Hematopoietic multipotent progenitor cell treated with erythropoietin and hydrocortisone succinate and interleukin-3 and kit ligand, for 8 days (in vitro differentiated cells): ENCODE measurements at regions not wholly inside any gene's neighbourhood (a gene's known extent, or its start where the extent isn't known, plus 50 kb on each side); places are given as distances from the start of the nearest gene placed in this dataset.
"Not testable (repeated sequence)": the region's sequence is repeated elsewhere in the genome, so short reads cannot be mapped to it uniquely, and the experiment has no call there.

Experiments used
- DNase-seq: peaks from one replicate; pipeline ENCODE4 v3.0.0-alpha.2; 2015

DNA sequence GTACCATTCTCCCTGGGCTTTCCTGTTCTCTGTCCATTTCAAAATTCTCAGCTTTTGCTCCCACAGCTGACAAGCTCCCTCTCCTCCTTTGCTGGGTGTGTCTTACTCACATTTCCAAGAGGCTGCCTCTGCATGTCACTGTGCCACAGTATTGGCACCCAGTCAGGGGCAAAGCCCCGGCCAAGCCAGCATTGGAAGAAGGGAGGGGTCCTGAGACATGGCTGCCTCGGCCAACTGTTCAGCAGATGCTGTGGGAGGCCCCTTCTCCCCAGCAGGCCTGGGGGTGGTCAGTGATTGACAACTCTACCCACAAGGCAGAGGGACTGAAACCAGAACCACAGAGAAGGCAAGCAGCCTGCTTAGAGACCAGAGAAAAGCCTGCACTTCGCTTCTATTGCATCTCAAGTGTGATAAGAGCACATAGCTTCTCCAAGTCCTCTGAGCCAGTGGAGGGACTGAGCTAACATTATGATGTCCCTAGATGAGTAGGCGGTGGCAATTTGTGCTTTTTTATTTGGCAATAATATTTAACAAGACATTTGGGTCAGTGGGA lies 294.1 kb downstream of the SIPA1L2 start:
- no peak for DNase-seq

DNA sequence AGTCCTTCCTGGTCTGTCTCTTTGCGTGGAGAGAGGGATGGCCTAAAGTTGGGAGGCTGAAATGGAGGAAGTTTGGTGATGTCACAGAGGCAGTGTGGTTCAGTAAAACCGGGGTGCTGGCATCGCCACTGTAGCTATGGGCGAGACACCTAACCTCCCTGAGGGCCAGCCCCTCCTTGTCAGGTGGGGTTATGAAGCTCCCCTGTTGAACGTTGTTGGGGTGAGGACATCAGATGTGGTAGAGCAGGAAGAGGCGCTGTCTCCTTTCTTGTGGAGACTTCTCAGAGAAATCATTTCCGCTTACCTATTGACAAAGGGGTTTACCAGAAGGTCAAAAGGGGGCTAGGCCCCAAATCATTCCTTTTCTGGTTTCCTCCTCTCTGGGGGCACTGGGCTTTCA lies 294.7 kb downstream of the SIPA1L2 start:
- no peak for DNase-seq

DNA sequence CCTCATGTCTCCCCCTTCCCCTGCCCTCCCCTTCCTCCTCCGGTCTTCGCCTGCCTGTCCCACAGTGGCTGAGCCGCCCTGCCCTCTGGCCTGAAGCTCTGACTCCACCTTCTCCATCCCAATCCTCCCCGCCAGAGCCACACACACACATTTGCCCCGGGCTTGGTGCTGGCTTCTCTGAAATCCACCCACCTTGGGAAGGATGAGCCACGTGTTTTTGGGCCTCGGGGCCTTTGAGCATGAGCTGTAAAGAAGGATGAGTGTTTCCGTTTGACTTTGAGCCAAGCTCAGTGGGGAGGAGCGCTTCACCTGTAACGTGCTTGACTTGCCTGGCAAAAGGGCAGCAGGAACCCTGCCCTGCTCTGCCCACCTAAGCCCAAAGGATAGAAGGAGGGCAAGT lies 295.1 kb downstream of the SIPA1L2 start:
- no peak for DNase-seq

DNA sequence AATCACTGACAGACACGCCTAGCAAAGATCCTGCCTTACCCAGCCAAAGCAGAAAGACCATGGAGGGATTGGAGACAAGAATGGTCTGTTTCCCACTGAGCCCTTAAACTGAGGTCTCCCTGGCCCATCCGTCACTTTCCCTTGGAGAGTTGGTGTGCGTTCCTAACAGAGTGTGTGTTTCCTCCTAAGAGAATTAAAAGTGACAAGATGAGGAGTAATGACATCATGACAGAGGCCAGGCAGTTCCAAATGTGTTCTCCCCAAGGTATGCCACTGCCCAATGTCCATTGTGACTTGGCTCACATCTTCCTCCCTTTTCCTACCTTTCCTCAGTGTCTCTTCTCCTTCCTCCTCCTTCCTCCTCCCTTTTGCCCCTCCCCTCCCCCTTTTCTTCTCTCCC lies 295.7 kb downstream of the SIPA1L2 start:
- DNase-seq, result no peak

DNA sequence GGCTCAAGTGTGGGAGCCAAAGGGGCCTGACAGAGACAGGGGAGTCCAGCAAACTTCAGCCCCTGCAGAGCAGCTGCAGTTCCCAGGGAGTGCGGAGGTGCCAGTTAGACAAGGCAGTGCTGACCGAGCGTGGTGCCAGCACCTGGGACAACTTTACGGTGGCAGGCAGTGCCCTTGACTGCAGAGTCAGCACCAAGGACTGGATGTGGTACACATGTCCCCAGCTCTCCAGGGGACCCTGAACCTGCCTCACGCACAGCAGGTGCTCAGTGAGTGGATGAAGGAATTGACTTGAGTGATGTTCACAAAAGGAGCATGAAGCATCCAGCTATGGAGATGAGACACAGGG lies 296.5 kb downstream of the SIPA1L2 start:
- DNase-seq, result no peak

DNA sequence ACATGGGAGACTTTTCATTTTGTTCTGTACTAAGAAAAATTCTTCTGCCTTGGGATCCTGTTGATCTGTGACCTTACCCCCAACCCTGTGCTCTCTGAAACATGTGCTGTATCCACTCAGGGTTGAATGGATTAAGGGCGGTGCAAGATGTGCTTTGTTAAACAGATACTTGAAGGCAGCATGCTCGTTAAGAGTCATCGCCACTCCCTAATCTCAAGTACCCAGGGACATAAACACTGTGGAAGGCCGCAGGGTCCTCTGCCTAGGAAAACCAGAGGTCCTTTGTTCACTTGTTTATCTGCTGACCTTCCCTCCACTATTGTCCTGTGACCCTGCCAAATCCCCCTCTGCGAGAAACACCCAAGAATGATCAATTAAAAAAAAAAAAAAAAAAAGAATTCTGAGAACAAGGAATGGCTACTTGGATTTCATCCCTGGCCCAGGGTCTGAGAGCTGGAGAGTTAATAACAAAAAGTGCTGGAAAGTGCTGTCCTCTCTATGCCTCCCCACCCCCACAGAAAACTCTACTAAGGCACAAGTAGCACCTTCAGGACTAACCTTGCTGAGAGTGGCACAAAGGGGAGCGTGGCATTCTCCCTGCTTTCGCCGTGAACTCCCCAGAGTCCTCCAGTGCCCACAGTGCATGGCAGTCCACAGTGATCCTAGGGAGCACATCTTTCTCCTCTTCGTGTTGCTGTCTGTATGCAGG lies 297.1 kb downstream of the SIPA1L2 start:
- DNase-seq, result not testable (repeated sequence)

DNA sequence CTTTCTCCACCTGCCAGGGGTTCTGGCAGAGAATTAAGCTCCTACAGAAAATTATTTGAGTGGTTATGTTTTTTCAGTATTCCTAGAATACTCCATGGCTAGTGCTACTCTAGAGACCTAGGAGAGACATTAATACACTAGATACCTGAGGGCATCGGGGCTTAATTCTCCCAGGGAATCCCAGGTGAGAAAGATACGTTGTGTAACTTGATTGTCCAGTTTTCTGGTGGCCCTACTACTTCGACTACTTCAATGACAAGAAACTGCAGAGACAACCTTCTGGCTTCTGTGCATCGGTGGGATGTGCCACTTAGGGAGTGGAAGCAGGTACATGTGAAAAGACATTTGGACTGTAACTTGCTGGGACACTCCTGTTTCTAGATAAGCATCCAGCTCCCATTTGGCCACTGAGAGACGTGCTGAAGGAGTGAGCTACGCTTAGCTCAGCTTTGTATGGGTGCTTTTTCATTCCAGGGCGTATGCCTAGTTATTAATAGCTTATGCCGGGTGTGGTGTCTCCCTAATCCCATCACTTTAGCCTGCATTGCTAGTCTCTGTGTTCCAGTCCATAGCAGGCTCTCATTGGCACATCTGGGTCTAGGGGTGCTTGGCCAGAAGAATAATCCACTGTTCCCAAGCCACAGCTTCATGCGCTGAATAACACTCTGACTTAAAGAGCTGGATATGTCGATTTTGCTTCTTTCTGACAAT lies 300.7 kb downstream of the SIPA1L2 start:
- no peak for DNase-seq

DNA sequence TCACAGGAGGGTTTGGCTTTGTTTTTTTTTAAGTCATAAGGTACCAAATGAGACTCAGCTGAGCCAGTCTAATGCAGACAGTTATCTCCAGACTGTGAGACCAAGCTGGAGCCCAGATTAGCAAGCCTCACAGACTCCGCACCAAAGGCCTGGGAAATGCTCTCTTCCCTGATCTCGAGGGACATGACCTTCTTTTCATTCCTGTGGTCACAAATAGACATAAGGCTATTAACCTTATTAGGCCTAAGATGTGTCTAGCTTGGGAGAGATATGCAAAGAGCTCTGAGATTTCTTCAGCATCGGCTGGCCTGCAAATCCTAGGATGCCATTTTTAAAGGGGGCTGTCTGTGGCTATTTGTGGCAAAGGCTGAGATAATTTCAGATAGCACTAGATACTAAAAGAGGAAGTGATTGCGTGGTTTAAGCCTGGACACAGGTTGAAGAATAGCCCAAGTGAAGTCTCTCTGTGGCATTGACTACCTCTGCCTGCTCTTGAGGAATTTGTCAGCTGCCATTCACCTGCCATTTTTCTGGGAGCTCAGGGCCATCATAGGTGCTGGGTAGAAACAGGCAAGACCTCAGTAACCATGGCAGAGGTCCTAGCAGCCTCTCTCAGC lies 301.3 kb downstream of the SIPA1L2 start:
- DNase-seq, result no peak

DNA sequence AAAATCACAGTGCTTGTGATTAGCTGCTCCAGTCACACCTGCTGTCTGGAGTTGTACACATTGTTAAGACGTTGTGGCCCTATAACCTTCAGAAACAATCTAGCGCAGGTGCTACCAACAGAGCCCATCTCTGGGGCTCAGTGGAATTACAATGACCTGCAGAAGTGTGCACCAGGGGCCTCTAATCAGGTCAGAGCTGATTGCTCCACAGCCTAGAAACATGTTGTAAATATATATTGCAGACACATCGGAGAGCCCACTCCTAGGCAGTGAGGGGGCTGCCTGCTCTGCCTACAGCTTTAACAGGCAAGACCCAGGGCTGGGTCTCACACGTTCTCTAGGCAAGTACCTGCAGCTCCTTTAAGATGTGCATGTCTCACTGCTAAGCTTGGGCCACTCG lies 302.0 kb downstream of the SIPA1L2 start:
- DNase-seq, result no peak

DNA sequence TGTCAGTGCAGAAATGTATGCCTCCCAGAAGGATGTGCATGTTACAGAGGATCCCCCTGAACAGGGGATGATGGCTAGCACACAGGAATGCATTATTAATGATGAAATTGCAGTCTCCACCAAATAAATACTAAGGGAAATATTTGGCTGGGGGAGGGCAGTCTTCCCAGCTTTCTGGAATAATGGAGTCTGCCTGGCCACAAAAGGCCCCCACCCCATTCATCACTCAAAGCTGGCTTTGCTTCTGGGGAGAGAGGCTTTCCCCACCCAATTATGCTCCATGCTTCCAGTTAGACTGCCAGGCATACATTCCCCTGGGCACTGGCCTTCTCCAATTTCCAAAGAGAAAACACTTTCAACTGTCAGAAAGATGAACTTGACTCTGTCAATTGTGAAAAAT lies 302.7 kb downstream of the SIPA1L2 start:
- no peak for DNase-seq

DNA sequence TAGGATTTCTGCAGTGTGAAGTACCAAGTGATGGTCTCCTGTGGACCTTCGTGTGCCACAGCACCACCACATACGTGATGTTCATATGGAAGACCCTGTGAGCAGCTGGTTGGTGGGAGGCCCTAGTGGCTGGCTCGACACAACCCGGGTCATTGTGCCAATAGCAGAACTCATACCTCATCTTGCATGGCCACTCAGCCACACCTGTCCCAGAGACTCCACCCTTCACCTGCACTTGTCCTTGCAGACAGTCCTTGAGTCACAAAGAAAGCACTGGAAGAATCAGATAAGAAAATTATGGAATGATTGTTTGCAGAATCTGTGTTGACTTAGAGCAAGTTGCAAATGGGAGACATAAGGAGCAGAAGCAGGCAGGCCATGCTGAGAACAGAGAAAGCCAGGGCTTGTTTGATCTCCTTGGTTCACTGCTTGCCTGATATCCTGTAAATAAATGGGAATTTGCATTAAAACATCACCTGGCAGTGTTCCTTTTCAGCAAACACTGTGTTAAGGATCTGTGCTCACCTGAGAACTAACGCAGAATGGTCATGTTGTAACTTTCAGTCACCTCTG lies 307.7 kb downstream of the SIPA1L2 start:
- DNase-seq, result no peak

DNA sequence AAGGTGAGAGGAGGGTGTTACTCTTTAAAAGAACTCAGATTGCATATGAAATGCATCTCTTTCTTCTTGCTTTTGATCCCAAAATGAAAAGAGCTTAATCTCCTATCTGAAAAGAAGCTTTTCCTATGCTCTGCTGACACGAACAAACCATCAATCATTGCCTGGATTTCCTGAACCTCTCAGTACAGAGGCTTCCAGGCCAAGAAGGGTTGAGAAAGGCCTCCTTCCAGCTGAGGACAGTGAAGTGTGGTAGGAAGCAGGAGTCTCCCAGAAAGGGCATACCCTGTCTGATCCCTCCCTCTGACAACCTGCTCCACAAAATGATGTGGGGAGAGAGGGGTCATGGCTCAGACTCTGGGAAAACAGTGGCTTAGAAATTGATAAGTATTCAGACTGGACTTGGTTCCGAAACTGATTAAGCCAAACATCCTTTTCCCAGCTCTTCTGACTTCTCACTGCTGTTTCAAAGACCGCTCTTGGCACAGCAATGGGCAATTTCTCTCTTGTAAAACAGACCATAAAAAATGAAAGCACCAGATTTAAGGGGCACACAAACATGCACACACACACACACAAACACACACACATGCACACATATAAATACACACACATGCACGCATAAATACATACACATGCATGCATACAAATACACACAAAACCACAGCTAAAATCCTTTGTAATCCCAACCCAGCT lies 310.3 kb downstream of the SIPA1L2 start:
- no peak for DNase-seq

DNA sequence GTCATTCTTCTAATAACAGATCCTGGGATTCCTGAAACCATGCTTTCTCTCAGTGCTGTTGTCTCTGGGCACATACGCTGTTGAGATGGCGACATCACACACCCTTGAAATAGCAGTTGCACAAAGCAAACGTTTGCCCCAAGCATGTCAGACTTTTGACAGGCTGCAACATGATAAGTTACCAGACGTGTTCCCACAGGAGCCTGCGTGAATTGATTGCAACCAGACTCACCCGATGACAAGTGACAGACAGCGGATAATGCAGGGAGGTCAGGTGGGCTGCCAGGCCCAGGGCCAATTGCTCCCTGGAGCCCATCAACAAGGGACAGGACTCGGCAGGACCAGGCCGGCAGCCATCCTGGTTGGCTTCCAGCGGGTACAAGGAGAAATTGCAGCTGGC lies 310.9 kb downstream of the SIPA1L2 start:
- no peak for DNase-seq

DNA sequence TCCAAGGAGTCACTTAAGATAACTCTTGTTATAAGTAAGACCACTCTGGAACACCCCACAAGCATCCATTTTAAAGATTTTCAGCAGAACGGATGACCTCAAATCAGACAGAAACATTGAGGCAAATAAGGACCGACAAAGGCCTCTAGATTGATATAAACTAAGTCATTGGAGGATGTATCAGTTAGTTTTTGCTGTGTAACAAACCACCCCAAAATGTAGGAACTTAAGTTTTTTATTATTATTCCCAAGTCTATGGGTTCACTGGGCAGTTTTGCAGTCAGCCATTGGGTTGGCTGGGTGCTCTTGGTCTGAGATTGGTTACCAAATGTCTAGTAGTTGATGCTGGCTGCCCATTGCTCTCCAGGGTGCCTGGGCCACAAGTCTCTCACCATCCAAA lies 311.8 kb downstream of the SIPA1L2 start:
- DNase-seq, result no peak

DNA sequence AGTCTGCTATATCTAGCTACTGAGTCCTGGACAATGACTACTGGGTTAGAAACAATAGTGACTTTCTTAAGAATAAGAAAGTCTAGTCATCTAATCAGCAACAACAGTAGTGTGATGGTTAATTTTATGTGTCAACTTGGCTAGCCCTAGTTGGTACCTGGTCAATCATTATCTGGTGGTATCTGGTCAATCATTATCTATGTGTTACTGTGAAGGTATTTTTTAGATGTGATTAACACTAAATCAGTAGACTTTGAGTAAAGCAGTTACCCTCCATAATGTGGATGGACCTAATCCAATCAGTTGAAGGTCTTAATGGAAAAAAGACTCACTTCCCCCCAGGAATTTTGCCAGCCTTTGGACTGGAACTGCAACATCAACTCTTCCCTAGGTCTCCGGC lies 312.6 kb downstream of the SIPA1L2 start:
- DNase-seq, result no peak

DNA sequence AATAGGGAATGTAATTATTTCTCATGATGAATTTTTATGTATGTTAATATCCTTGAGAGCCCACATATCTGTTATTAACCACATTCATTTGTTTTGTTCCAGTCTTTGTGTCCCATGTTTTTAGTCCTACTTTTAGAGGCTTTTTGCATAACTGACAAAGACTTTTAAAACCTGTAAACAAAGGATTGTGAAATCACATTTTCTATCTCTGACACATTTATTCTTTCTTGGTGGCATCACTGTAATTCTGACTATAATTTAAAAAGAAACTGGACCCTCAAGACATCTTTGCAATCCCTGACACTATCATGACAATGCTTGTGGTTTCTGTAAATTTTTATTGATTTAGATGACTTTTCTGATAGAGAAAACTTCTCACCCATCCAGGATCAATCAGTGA lies 313.1 kb downstream of the SIPA1L2 start:
- DNase-seq, result no peak

DNA sequence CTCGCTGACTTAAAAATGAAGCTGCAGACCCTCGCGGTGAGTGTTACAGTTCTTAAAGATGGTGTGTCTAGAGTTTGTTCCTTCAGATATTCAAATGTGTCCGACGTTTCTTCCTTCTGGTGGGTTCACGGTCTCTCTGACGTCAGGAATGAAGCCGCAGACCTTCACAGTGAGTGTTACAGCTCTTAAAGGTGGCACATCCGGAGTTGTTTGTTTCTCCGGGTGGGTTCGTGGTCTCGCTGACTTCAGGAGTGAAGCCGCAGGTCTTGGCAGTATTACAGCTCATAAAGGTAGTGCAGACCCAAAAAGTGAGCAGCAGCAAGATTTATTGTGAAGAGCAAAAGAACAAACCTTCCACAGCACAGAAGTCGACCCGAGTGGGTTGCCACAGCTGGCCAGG lies 316.1 kb downstream of the SIPA1L2 start:
- DNase-seq, result not testable (repeated sequence)

DNA sequence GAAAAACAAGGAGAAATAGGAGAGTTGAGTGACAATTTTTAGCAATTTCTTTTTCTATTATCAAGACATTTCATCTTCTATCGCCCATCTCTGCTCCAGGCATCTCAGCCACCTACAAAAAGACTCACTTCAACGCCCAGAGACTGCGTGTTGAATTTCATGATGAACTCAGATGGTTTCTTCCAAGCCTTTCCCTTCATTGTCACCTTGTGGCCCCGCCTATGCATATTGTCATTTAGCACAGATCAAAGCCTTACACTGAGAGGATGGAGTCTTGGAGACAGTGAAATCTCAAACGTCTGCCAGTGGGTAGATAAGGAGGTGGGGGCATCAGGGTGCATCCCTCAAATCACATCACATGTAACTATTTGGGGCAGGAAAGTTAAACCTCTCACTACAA lies 319.4 kb downstream of the SIPA1L2 start:
- DNase-seq, result no peak

DNA sequence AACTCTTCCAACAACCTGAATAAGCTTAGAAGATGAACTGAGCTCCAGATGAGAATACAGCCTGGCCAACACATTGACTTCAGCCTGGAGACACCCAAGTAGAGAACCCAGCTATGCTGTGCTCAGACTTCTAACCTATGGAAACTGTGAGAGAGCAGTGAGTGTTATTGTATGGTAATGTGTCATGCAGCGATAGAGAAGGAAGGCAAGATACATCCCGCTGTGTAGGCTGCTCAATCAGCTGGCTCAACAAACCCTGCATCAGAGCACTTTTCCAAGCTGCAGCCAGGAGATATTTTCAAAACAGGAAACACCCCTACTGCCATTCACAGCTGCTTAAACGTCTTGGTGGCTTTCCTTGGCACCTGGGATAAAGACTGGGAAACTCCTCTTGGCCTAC lies 321.3 kb downstream of the SIPA1L2 start:
- no peak for DNase-seq

DNA sequence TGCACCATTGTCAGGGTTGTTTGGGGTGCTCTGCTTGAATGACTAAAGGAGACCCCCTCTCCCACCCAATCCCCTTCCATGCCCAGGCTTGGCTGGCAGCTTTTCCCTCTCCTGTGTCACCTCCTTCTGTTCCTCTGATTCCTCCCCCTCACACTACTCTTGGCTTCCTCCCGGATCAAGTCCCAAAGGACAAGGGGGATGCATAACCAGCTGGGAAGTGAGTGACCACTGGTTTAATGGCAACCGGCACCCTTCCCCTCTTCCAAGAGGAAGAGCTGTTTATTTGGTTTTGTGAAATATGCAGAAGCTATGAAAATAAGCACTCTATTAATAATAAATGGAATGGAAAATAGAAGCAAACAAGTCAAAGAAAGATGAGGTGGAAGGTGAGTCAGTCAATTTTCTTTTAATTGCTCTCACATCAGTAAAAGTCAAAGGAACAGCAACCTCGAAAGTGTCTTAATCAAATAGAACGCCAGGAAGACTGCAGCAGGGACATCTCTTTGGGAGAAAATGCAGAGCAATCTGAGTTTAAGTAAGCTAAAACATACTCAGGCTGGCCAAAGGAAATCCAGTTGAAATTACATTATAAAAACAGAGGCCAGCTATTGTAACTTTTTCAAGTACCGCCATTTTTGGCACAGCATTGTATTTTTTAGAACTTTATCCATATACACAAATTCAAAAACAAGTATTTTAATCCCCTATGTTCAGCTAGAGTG lies 322.5 kb downstream of the SIPA1L2 start:
- DNase-seq, result no peak

DNA sequence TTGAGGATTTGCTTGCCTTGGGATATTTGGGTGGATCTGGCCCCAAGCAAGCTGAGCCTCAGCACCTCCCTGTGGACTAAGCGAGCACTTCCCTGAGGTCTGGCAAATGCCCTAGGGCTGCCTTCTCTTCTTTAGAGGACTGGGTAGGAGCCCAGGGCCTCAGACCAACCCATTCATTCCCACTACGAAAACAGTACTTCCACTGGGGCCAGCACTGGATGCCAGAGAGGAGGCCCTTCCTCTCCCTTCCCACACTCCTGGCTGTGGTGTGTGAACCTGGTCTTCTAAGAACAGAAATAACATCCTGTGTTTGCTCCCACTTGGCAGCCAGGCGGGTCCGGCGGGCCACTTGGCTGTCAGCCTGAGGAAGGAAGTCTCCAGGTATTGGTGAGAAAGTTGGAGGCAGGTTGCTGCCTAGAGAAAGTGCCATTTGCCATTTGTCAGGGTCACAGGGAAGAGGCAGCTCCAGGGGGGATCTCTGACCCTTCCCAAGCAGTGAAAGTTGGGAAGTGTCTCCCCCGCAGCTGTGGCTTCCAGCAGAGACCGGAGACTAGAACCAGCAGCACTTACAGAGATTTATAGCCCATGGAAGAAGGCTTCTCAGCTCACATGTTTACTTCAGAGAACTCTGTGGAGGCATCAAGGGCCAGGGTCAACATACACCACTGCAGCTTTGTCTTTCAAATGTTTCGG lies 323.5 kb downstream of the SIPA1L2 start:
- DNase-seq, result no peak

DNA sequence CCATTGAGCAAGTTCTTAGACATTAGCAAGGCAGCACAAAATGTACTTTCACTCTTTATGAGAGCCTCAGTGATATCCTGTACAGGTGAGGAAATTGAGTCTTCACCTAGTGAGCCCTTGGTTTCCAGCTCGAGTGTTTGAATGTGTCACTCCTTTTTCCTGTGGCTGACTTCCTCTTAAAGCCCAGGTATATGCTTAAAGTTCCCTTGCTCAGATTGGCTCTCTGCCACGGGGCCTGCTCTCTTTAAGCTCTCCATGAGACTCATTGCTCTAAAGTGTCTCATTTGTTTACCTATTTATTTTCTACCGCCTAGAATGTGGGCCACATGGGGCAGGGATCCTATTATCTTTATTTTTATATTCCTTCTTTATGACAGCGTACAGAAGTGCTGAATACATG lies 324.9 kb downstream of the SIPA1L2 start:
- DNase-seq, result no peak
